NOMO-1 (cell line): ENCODE measurements at regions not wholly inside any gene's neighbourhood (a gene's known extent, or its start where the extent isn't known, plus 50 kb on each side); places are given as distances from the start of the nearest gene placed in this dataset.
"Not testable (repeated sequence)": the region's sequence is repeated elsewhere in the genome, so short reads cannot be mapped to it uniquely, and the experiment has no call there.

Experiments
- DNase-seq, 2 experiments: peaks; one replicate each; lab custom pipeline; 2025; ENCODE audit not compliant: unreplicated experiment in 2 of 2; lab: John Stamatoyannopoulos, UW

DNA sequence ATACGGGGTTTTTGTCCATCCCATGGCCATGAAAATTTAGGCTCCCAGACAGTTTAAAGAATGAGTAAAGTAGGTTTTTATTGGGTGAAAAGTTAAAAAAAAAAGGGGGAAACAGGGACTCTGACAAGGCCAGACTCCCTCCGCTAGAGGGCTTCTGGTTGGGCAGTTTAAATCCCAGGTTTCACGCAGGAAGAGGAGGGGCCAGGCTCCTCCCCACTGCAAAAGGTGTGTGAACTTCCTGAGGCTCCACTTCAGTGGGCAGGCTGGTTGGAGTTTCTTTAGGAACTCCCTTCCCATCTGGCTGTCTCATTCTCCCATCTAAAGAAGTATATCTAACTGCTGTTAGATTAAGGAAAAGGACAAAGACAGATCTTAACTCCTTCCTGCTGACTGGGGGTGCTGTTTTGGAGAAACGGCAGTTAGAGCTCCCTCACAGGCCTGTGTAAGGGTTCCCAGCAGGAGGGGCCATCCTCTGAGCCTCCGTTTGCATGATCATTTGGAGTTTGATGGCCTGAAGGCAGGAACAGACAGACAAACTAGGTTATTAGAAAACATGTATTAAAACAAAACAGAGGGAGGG lies 1160.7 kb downstream of the CNTNAP5 start:
- DNase-seq: no peak

GRCh38 chr2:125207431-125207830 lies 1182.3 kb downstream of the CNTNAP5 start:
- DNase-seq: no peak

DNA sequence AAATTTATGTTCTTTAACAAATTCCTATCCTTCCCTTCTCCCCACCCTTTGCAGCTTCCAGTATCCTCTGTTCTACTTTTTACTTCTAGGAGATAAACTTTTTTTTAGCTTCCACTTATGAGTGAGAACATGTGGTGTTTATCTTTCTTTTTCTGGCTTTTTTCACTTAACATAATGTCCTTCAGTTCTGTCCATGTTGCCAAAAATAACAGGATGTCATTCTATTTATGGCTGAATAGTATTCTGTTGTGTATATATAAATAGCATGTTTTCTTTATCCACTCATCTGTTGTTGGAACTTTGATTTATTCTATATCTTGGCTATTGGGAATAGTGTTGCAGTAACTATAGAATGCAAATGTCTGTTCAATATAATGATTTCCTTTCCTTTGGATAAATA lies 1191.2 kb downstream of the CNTNAP5 start:
- no peak for DNase-seq

GRCh38 chr2:125224188-125224587 lies 1199.1 kb downstream of the CNTNAP5 start:
- no peak for DNase-seq

GRCh38 chr2:125224830-125225229 lies 1199.7 kb downstream of the CNTNAP5 start:
- DNase-seq: no peak

DNA sequence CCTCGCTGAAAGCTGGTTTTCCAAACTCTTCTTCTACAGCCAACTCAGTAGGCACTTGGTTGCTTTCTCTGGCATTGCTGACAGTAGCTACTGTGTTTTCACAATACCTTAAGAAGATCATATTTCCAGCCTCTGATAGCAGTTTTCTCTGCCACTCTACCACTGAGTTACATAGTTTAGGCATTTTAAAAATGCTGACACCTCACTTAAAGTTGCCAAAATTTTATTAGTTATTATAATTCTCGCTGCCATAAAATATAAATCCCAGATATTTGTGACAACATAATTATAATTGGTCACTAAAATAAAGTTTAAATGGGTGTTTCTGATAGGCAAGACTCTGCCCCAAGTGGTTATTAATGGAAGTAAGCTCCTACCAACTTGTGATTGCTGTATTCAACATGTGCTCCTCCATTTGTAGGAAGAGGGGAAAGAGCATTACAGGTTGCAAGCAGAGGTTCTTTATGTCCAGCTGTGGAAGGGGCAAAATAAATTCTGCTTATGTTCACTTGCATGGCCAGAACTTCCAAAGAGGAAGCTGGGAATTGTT lies 1202.8 kb downstream of the CNTNAP5 start:
- DNase-seq: no peak

GRCh38 chr2:125240870-125241269 lies 1215.8 kb downstream of the CNTNAP5 start:
- no peak for DNase-seq

DNA sequence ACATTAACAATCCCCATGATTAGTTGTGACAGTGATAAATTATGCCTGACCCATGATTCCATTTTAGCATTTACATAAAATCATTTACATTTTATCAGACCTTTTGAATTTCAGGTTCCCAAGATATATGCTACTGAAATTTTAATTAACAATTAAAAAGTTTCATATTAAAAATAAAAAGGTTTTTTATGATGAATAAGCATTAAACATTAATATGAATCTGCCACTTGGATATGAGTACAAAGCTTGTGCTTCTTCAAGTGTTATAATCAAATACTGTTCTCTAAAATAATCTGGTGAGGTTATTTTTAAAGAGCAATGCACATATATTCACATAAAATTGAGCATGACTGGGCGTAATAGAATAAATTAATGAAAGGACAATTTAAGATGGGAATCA lies 1218.0 kb downstream of the CNTNAP5 start:
- no peak for DNase-seq

GRCh38 chr2:125254010-125254409 lies 1228.9 kb downstream of the CNTNAP5 start:
- DNase-seq: no peak

- no peak for DNase-seq
These were observed 1234.4 kb downstream of the CNTNAP5 start for GRCh38 chr2:125259451-125259850.

DNA sequence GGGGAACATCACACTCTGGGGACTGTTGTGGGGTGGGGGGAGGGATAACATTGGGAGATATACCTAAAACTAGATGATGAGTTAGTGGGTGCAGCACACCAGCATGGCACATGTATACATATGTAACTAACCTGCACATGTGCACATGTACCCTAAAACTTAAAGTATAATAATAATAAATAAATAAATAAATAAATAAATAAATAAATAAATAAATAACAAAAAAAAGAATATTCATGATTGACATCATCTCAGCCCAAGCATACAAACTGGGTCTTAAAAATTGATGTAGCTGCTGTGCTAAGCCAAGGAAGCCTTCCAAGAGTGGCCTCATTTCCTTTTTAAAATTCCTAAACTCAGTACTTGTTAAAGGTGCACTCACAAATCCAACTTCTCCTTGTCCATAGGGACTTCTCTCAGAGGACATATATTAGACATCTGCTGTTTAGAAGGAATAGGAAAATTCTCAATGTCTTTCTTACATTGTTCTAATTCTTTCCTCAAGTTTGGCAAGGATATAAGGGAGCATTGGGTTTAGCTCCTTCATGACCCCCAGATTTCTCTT lies 1235.4 kb downstream of the CNTNAP5 start:
- not testable (repeated sequence) for DNase-seq

DNA sequence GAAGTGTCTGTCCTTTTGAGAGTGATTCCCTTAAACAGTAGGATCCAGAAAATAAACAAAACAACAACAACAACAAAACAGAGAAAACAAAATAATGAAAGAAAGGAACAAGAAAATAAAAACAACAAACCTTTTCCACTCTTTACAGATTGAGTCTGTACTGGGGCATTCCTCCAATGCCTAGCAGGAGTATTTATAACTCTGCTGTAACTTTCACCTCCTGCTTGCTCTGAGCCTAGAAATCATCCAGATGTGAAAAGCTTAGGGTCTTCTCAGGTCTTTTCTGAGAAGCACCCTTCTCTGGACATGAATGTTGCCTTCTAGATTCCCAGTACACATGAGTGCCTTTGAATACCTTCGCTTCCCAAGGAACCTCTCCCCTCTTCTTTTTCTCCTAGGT lies 1239.4 kb downstream of the CNTNAP5 start:
- DNase-seq: no peak

GRCh38 chr2:125267683-125268082 lies 1242.6 kb downstream of the CNTNAP5 start:
- DNase-seq: no peak

- DNase-seq: no peak
These were observed 1247.6 kb downstream of the CNTNAP5 start for GRCh38 chr2:125272651-125273050.

DNA sequence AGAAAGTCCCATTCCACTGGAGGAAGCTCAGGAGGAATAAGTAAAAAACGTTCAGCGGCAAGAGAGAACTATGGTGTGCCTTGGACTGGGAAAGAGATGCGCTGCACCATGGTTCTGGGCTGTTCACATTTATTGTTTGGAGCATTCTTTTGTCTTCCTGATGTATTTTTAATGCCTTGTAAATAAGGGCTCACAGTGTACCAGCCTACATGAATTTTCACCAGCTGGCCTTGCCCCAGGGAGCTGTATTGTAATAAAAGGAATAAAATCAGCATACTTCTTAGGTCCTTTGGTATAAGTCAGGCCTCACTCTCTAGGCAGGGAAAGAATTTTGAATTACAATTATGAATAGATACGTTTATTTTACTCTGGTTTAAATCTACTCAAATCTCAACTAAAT lies 1249.6 kb downstream of the CNTNAP5 start:
- DNase-seq: no peak

DNA sequence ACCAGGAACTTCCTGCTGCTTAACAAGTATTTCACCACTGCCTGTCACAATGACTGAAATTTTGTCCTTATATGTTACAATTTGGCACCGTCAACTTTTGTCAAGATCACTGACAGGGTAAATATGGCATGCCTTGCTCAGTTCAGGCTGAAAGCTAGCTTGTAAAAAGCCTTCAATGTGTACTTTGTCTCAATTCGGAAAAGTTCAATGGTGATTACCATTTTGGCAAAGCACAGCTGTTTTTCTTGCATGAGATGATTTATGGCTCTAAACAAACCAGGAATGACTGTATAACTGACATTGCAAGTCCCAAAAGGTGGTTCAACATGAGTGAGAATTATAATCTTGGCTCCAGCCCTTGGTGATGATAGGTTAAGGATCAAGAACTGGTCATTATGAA lies 1255.2 kb downstream of the CNTNAP5 start:
- no peak for DNase-seq

DNA sequence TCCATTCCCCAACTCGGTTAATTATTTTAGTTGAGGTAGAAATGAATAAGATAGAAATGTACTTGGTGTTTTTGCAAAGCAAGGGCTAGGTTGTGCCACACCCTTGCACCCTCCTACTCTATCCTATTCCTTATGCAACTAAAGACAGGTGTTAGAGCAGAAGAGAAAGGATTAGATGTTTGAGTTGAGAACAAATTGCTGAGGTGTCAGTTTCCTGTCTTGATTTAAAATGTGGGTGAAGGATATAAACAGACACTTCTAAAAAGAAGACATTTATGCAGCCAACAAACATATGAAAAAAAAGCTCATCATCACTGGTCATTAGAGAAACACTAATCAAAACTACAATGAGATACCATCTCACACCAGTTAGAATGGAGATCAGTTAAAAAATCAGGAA lies 1256.2 kb downstream of the CNTNAP5 start:
- DNase-seq: no peak

DNA sequence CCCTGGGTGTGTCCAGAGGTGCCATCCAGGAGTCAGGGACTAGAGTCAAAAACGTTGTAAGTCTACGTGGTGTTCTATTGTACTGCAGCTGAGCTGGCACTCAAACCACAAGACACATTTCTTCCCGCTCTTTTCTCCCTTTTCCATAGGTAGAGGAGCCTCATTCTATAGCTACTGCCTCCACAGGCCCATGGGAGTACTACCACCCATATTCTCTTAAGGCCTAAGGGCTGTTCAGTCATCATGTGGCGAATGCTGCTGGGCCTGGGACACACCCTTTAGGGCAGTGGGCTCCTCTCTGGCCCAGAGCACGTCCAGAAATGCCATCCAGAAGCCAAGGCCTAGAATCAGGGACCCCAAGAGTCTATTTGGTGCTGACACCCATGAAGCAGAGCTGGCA lies 1271.7 kb downstream of the CNTNAP5 start:
- no peak for DNase-seq

DNA sequence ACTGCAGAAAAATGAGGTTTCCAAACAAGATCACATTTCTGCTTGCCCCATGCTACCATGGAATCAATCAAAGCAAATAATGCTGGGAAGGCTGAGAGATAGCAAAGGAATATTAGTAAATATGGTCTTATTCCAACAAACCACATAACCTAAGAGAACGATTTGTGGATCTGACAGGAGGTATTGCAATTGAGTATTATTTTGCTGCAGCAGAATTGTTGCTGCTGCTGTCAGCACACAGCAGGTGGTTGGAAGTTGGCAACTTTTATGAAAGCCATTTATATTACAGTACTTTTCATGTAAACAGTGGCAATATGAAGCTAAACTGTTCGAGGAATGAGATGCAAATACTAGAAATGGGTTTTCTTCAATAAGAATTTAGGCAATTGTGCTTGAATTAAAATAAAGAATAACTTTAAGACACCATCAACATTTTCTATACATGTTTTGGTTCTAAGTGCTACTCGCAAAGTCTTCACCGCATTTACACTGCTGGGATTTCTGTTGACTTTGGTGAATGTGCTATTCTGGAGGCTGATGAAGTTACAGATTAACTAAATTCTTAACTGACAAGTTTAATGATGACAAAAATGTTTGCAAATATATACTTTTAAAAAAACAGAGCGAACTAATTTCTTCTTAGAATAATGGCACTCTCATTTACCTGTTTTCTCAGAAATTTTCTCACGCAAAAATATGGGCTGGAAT lies 1285.7 kb downstream of the CNTNAP5 start:
- DNase-seq: no peak

- no peak for DNase-seq
These were observed 1287.3 kb downstream of the CNTNAP5 start for GRCh38 chr2:125312342-125312741.

- DNase-seq: no peak
These were observed 1288.7 kb downstream of the CNTNAP5 start for GRCh38 chr2:125313806-125314205.

GRCh38 chr2:125318740-125319139 lies 1293.7 kb downstream of the CNTNAP5 start:
- no peak for DNase-seq
